ENCODE measurements at regions not wholly inside any gene's neighbourhood (a gene's known extent, or its start where the extent isn't known, plus 50 kb on each side); places are given as distances from the start of the nearest gene placed in this dataset.

- no peak for TF ChIP-seq CTCF (IDR thresholded peaks at IDR 0.05)
- no peak for TF ChIP-seq POLR2A (IDR thresholded peaks at IDR 0.05)
Observed at GRCh38 chr2:228649447-228649846, 468.0 kb upstream of the SPHKAP start.

Data from thyroid gland (tissue), 4 donors.